NCI-H1105 (cell line): ENCODE measurements at regions not wholly inside any gene's neighbourhood (a gene's known extent, or its start where the extent isn't known, plus 50 kb on each side); places are given as distances from the start of the nearest gene placed in this dataset.

Experiments used
- DNase-seq: peaks from one replicate; lab custom pipeline; 2025; lab: John Stamatoyannopoulos, UW

GRCh38 chr2:148567716-148568115 lies 76.8 kb upstream of the EPC2 start:
- DNase-seq = no peak

DNA sequence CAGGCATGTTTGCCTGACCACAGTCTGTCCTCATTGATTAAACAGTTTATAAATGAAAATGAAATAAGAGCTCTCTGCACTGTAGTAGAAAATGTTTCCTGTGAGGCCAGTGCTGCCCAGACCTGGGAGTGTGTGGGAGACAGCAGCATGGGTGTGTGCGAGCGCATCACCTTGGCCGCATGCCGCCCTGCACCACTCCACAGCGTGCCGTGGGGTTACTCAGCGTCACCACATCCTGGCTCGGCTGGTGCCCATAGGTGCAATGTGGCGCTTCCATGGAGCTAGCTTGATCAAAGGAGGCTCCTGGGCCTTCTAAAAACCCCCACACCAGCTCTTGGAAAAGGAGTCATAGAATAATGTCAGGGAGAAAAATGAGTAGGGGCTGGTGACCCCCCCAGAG lies 76.0 kb upstream of the EPC2 start:
- DNase-seq = no peak

DNA sequence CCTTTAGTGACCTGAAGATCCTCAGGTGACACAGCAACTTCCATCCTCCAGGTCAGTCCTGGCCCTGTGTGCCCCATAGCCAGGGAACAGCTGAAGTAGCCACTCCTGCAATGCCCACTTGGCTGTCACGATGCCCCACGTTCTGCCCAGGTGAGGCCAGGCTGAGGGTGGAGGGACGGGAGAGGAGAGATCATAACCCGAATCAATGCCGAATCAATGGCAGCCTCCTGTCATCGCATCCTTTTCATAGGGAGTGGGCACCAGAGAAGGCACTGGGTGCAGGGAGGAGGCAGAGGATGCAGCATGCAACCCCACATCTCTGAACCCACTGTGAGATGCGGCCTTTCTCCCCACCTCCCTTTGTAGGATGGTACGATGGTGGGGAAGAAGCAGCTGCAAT lies 75.3 kb upstream of the EPC2 start:
- no peak for DNase-seq

DNA sequence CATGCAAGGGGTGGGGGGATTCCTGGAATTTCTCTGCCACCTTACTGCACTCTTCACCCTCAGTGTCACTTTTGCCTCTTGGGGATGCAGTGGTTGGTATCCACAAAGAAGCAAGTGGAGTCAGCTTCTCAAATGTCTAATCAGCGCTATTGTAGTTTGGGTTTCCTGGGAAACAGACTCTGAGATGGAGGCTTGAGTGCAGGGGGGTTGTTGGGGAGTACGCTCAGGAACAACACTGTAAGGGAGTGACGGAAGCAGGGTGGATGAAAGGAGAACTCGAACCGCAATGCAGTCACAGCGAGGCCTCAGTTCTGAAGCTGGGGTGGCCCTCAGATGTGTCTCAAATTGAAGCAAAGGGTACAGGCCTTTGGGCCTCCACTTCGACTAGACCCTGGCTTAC lies 73.6 kb upstream of the EPC2 start:
- DNase-seq = no peak

- DNase-seq = no peak
Measured at GRCh38 chr2:148577845-148578492, 66.6 kb upstream of the EPC2 start.

DNA sequence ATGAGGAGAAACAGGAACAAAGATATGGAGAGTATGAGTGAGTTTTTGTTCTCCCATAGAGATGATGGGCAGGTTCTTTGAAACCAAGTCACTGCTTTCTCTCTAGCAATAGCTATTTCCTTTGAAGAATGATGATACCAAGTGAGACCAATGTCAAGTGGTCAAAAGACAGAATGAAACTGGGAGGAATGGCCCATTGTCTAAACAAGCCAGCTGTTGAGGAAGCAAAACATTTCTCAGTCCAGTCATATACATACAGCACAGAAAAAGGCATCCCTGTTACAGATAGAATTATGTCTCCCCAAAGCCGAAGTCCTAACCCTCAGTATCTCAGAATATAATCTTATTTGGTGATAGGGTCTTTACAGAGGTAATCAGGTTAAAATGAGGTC lies 66.1 kb upstream of the EPC2 start:
- DNase-seq = no peak

DNA sequence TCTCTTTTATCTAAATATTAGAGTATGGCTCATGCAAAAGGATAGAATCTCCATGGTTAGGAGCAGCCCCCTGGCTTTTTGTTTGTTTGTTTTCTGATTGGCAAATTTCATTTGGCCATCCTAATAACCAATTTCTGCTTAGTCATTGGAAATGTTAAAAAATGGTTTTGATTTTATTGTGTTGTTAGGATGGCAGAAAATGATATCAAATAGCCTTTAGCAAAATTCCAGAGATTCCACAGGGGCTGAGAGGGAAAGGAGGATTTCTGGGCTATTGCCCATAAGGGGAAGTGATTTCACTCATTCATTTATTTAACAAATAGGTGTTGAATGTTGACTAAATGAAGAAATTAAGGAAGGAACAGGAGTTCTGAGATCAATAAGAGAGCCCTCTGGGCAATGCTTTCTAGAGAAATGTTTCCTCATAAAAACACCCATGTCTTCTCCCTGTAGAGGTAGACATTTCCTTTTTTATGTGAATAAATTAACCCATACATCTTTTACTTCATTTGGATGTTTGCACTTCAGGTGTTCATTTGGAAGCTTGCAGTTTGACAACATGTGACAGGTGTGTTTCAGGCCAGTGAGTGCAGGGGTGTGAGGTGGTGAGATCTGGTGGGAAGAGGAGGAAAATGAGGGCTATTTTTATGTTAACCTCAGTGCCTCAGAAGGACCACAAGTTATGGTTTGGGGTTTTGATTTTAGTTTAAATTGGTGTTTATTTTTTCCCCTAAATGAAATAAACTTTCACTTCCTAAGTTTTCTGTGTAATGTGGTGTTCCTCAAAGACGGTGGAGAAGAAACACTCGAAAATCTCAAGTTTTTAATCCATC lies 61.7 kb upstream of the EPC2 start:
- DNase-seq = no peak

- DNase-seq = no peak
Measured at GRCh38 chr2:148585696-148586095, 58.9 kb upstream of the EPC2 start.

GRCh38 chr2:148586522-148587128 lies 57.9 kb upstream of the EPC2 start:
- no peak for DNase-seq

- DNase-seq = no peak
Measured at GRCh38 chr2:148590612-148591011, 53.9 kb upstream of the EPC2 start.

GRCh38 chr2:148592791-148593190 lies 51.8 kb upstream of the EPC2 start:
- DNase-seq = no peak

GRCh38 chr2:148593421-148593820 lies 51.1 kb upstream of the EPC2 start:
- DNase-seq = no peak

- DNase-seq = peak; percentile 74
Measured at GRCh38 chr2:148594216-148594615, 50.3 kb upstream of the EPC2 start.
